ENCODE measurements at regions not wholly inside any gene's neighbourhood (a gene's known extent, or its start where the extent isn't known, plus 50 kb on each side); places are given as distances from the start of the nearest gene placed in this dataset.

- POLR2A ChIA-PET = interaction anchor here (0.6 kb wide), 2 partner anchors 57 to 726 kb away, joined by 3 read pairs; no protein-coding TSS in a partner anchor
- TF ChIP-seq, protein P1, sequence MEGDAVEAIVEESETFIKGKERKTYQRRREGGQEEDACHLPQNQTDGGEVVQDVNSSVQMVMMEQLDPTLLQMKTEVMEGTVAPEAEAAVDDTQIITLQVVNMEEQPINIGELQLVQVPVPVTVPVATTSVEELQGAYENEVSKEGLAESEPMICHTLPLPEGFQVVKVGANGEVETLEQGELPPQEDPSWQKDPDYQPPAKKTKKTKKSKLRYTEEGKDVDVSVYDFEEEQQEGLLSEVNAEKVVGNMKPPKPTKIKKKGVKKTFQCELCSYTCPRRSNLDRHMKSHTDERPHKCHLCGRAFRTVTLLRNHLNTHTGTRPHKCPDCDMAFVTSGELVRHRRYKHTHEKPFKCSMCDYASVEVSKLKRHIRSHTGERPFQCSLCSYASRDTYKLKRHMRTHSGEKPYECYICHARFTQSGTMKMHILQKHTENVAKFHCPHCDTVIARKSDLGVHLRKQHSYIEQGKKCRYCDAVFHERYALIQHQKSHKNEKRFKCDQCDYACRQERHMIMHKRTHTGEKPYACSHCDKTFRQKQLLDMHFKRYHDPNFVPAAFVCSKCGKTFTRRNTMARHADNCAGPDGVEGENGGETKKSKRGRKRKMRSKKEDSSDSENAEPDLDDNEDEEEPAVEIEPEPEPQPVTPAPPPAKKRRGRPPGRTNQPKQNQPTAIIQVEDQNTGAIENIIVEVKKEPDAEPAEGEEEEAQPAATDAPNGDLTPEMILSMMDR (conservative IDR thresholded peaks at IDR 0.05; ENCODE audit: low read length) = no peak
- TF ChIP-seq EZH2phosphoT487 (IDR thresholded peaks at IDR 0.05; ENCODE audit: borderline replicate concordance, low read depth, low read length) = no peak
- CTCF ChIA-PET (ENCODE audit: unreplicated experiment) = no interaction called here
Observed at GRCh38 chr7:17560966-17561365, 262.5 kb downstream of the AHR start.

GRCh38 chr7:17564678-17565212, 266.3 kb downstream of the AHR start:
- no peak for TF ChIP-seq EZH2phosphoT487 (IDR thresholded peaks at IDR 0.05; ENCODE audit: borderline replicate concordance, low read depth, low read length)
- TF ChIP-seq, protein P1 (conservative IDR thresholded peaks at IDR 0.05; ENCODE audit: low read length) = no peak
- BruUV-seq (replicated peaks) = no TSS peak
- no peaks in the 10 kb centered on the region for H3K36me3 ChIP-seq (ENCODE audit: insufficient read depth, low read length)
- no peaks in the 10 kb centered on the region for H4K20me1 ChIP-seq (ENCODE audit: insufficient read depth, low read length)
- CTCF ChIA-PET (ENCODE audit: unreplicated experiment) = no interaction called here
- H3K4me3 ChIP-seq (ENCODE audit: low read depth, low read length, poor library complexity, severe bottlenecking) = no peak overlapping the region
- no peaks in the 10 kb centered on the region for H3K79me2 ChIP-seq (ENCODE audit: insufficient read depth, low read depth, low read length)
- no peak overlapping the region for H3K27ac ChIP-seq (ENCODE audit: low read depth, low read length, poor library complexity, severe bottlenecking)
- H3K4me1 ChIP-seq (ENCODE audit: insufficient read depth, low read length, poor library complexity, severe bottlenecking) = no peaks in the 10 kb centered on the region
- no peak overlapping the region for H2AFZ ChIP-seq (ENCODE audit: low read length)
- intact Hi-C loops (cut with micrococcal nuclease; ENCODE audit: unreplicated experiment) = no loop called here
- no peaks in the 10 kb centered on the region for H3K9me2 ChIP-seq (ENCODE audit: insufficient read depth, low read length)
- no peaks in the 10 kb centered on the region for H3K9me3 ChIP-seq (ENCODE audit: low read length)
- DNase-seq (ENCODE audit: low spot score) = no peak
- no peak overlapping the region for H3K4me2 ChIP-seq (ENCODE audit: low read length)
- POLR2A ChIA-PET = no interaction called here

More at GRCh38 chr7:17560966-17561365, 262.5 kb downstream of the AHR start:
- Histone ChIP-seq H3K36me3 (ENCODE audit: insufficient read depth, low read length) (no peaks in the 10 kb centered on the region), H3K4me3 (ENCODE audit: low read depth, low read length, poor library complexity, severe bottlenecking) (no peak overlapping the region), H4K20me1 (ENCODE audit: insufficient read depth, low read length) (no peaks in the 10 kb centered on the region), H3K9me2 (ENCODE audit: insufficient read depth, low read length) (no peaks in the 10 kb centered on the region), H2AFZ (ENCODE audit: low read length) (no peak overlapping the region), H3K9me3 (ENCODE audit: low read length) (no peaks in the 10 kb centered on the region), H3K4me1 (ENCODE audit: insufficient read depth, low read length, poor library complexity, severe bottlenecking) (no peaks in the 10 kb centered on the region), H3K79me2 (ENCODE audit: insufficient read depth, low read depth, low read length) (no peaks in the 10 kb centered on the region), H3K4me2 (ENCODE audit: low read length) (no peak overlapping the region), H3K27ac (ENCODE audit: low read depth, low read length, poor library complexity, severe bottlenecking) (no peak overlapping the region)
- no peak for DNase-seq (ENCODE audit: low spot score)
- intact Hi-C loops (cut with micrococcal nuclease; ENCODE audit: unreplicated experiment) = no loop called here
- BruUV-seq (replicated peaks) = no TSS peak

DNA sequence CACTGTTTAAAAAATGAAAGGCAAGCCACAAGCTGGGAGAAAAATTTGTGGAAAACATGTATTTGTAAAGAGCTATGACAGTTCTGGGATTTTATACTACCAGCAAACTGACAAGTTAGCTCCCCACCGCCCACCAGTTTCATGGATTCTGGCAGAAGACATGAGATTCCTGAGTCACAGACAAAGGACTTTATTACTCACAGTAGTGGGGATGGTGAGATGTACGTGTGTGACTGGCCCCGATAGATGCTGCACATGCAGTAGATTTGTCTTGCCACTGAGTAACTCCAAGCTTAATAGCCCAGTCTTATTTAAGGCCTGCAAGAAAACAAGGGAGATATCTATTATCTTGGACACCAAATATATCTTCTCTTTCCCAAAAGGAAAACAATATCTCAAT, 281.7 kb downstream of the AHR start:
- DNase-seq (ENCODE audit: low spot score) = no peak
- TF ChIP-seq, protein P1 (conservative IDR thresholded peaks at IDR 0.05; ENCODE audit: low read length) = no peak
- TF ChIP-seq EZH2phosphoT487 (IDR thresholded peaks at IDR 0.05; ENCODE audit: borderline replicate concordance, low read depth, low read length) = no peak
- H2AFZ ChIP-seq (ENCODE audit: low read length) = no peak overlapping the region
- intact Hi-C loops (cut with micrococcal nuclease; ENCODE audit: unreplicated experiment) = no loop called here
- H3K4me2 ChIP-seq (ENCODE audit: low read length) = no peak overlapping the region
- no peak overlapping the region for H3K4me3 ChIP-seq (ENCODE audit: low read depth, low read length, poor library complexity, severe bottlenecking)
- no peaks in the 10 kb centered on the region for H3K9me2 ChIP-seq (ENCODE audit: insufficient read depth, low read length)
- H3K79me2 ChIP-seq (ENCODE audit: insufficient read depth, low read depth, low read length) = no peaks in the 10 kb centered on the region
- no peaks in the 10 kb centered on the region for H3K4me1 ChIP-seq (ENCODE audit: insufficient read depth, low read length, poor library complexity, severe bottlenecking)
- CTCF ChIA-PET (ENCODE audit: unreplicated experiment) = no interaction called here
- no peaks in the 10 kb centered on the region for H3K9me3 ChIP-seq (ENCODE audit: low read length)
- H4K20me1 ChIP-seq (ENCODE audit: insufficient read depth, low read length) = no peaks in the 10 kb centered on the region
- H3K36me3 ChIP-seq (ENCODE audit: insufficient read depth, low read length) = no peaks in the 10 kb centered on the region
- H3K27ac ChIP-seq (ENCODE audit: low read depth, low read length, poor library complexity, severe bottlenecking) = no peak overlapping the region
- POLR2A ChIA-PET = interaction anchor here (0.5 kb wide), 1 partner anchor 211 kb away, joined by 3 read pairs; no protein-coding TSS in a partner anchor
- BruUV-seq (replicated peaks) = no TSS peak

All from OCI-LY7 (cell line).